Spleen (tissue), 7 donors: ENCODE measurements at regions not wholly inside any gene's neighbourhood (a gene's known extent, or its start where the extent isn't known, plus 50 kb on each side); places are given as distances from the start of the nearest gene placed in this dataset.

Experiments
- CTCF ChIP-seq, 11 experiments: fragments of 200-600 bp in 7 of 11; fragments of 450-650 bp in 4 of 11; sonication (generic) in 4 of 11; IDR thresholded peaks in 8 of 11; conservative IDR thresholded peaks in 3 of 11; 1 replicate in 7 of 11; 2 replicates in 4 of 11; pipeline versions ENCODE4 v1.4.0 to v1.8.0; 2016 to 2021; ENCODE audit warnings: antibody characterized with exemption in 11 of 11, inconsistent platforms in 4 of 11, mild to moderate bottlenecking in 1 of 11
- POLR2A ChIP-seq, 3 donors: fragments of 450-650 bp; IDR thresholded peaks; one replicate each; pipeline ENCODE4 v1.5.1; 2017; ENCODE audit warnings: antibody characterized with exemption in 3 of 3, mild to moderate bottlenecking in 1 of 3
- POLR2AphosphoS5 ChIP-seq, 3 donors: sonication (generic); formaldehyde crosslinking; IDR thresholded peaks; one replicate each; pipeline ENCODE4 v1.5.1; 2017; ENCODE audit warnings: antibody characterized with exemption in 3 of 3
- donor health status: DM: no; HTN: no; CAD: no; lungs with moderate emphysema.
- donor health status: DM: no; HTN: no; CAD: no.
- donor health status: DM: no; HTN: no; CAD: no.

GRCh38 chr1:60149251-60149650 is 75.7 kb upstream of the C1orf87 start:
- TF ChIP-seq CTCF (IDR thresholded peaks at IDR 0.05 in 8 of 11, conservative IDR thresholded peaks at IDR 0.05 in 3 of 11) (no peak), POLR2A (IDR thresholded peaks at IDR 0.05) (no peak), POLR2AphosphoS5 (IDR thresholded peaks at IDR 0.05) (no peak)
